SU-DHL-6 (cell line): ENCODE measurements at regions not wholly inside any gene's neighbourhood (a gene's known extent, or its start where the extent isn't known, plus 50 kb on each side); places are given as distances from the start of the nearest gene placed in this dataset.

Experiments used
- CTCF ChIP-seq: fragments of 200-600 bp; sonication (generic); IDR thresholded peaks from one replicate; pipeline ENCODE4 v1.5.1; 2017; ENCODE audit warnings: antibody characterized with exemption, mild to moderate bottlenecking, low read length, moderate library complexity; ENCODE audit not compliant: insufficient read depth, poor library complexity, severe bottlenecking
- EZH2phosphoT487 ChIP-seq: fragments of 200-600 bp; sonication (generic), shearing (Covaris generic); conservative IDR thresholded peaks from 2 replicates; pipeline ENCODE4 v1.6.1; 2018; ENCODE audit warnings: mild to moderate bottlenecking, antibody characterized with exemption, low read length, moderate library complexity, mixed read lengths

- TF ChIP-seq CTCF (no peak), EZH2phosphoT487 (no peak)
Measured at GRCh38 chr6:54473328-54473727, 165.1 kb downstream of the TINAG start.
